AG09309 (cell line): ENCODE measurements at regions not wholly inside any gene's neighbourhood (a gene's known extent, or its start where the extent isn't known, plus 50 kb on each side); places are given as distances from the start of the nearest gene placed in this dataset.

Source experiments
- DNase-seq: peaks from one replicate; pipeline ENCODE4 v3.0.0-alpha.2; 2010; ENCODE audit warnings: low read depth
- H3K4me3 ChIP-seq: 2 replicates; pipeline ENCODE4 v1.5.1; 2011; ENCODE audit warnings: mild to moderate bottlenecking, low read depth, low read length, moderate library complexity; ENCODE audit not compliant: control insufficient read depth
- CTCF ChIP-seq: IDR thresholded peaks from 2 replicates; pipeline ENCODE4 v1.5.1; 2011; ENCODE audit warnings: mild to moderate bottlenecking, low read depth, low read length, inconsistent platforms; ENCODE audit not compliant: insufficient read depth, control insufficient read depth; ENCODE audit errors: missing control alignments

GRCh38 chr15:26451995-26452394 lies 320.9 kb downstream of the GABRB3 start:
- no peak for DNase-seq
- TF ChIP-seq CTCF, result no peak
- H3K4me3 ChIP-seq, result no peak overlapping the region

GRCh38 chr15:26449291-26449690 lies 323.6 kb downstream of the GABRB3 start:
- no peak for TF ChIP-seq CTCF
- H3K4me3 ChIP-seq, result no peak overlapping the region
- DNase-seq, result no peak

GRCh38 chr15:26443321-26443720 lies 329.5 kb downstream of the GABRB3 start:
- TF ChIP-seq CTCF, result no peak
- no peak for DNase-seq
- H3K4me3 ChIP-seq, result no peak overlapping the region

- TF ChIP-seq CTCF, result no peak
Observed at GRCh38 chr15:26442680-26443079, 330.2 kb downstream of the GABRB3 start.

GRCh38 chr15:26439681-26440080 lies 333.2 kb downstream of the GABRB3 start:
- TF ChIP-seq CTCF, result no peak
- no peak for DNase-seq
- H3K4me3 ChIP-seq, result no peak overlapping the region

More at GRCh38 chr15:26442680-26443079, 330.2 kb downstream of the GABRB3 start:
- no peak for DNase-seq
- H3K4me3 ChIP-seq, result no peak overlapping the region

GRCh38 chr15:26438718-26439117 lies 334.1 kb downstream of the GABRB3 start:
- no peak overlapping the region for H3K4me3 ChIP-seq
- no peak for DNase-seq
- TF ChIP-seq CTCF, result no peak

- no peak for DNase-seq
- no peak overlapping the region for H3K4me3 ChIP-seq
- no peak for TF ChIP-seq CTCF
Observed at GRCh38 chr15:26438316-26438715, 334.6 kb downstream of the GABRB3 start.
